DMS 273 (cell line): ENCODE measurements at regions not wholly inside any gene's neighbourhood (a gene's known extent, or its start where the extent isn't known, plus 50 kb on each side); places are given as distances from the start of the nearest gene placed in this dataset.
"Not testable (repeated sequence)": the region's sequence is repeated elsewhere in the genome, so short reads cannot be mapped to it uniquely, and the experiment has no call there.

Experiments
- DNase-seq: peaks from one replicate; lab custom pipeline; 2025; ENCODE audit not compliant: unreplicated experiment; lab: John Stamatoyannopoulos, UW

GRCh38 chr16:59487067-59487466, 753.0 kb upstream of the GOT2 start:
- DNase-seq: no peak

- no peak for DNase-seq
These were observed 750.9 kb upstream of the GOT2 start for GRCh38 chr16:59484833-59485516.

- DNase-seq: no peak
These were observed 744.7 kb upstream of the GOT2 start for GRCh38 chr16:59478838-59479237.

- no peak for DNase-seq
These were observed 736.4 kb upstream of the GOT2 start for GRCh38 chr16:59470556-59470955.

- DNase-seq: peak; percentile 14
These were observed 735.1 kb upstream of the GOT2 start for GRCh38 chr16:59469266-59469665.

- no peak for DNase-seq
These were observed 729.7 kb upstream of the GOT2 start for GRCh38 chr16:59463776-59464175.

GRCh38 chr16:59459806-59460205, 725.7 kb upstream of the GOT2 start:
- DNase-seq: no peak

- DNase-seq: no peak
These were observed 721.4 kb upstream of the GOT2 start for GRCh38 chr16:59455497-59455896.

GRCh38 chr16:59450513-59450912, 716.4 kb upstream of the GOT2 start:
- not testable (repeated sequence) for DNase-seq

- DNase-seq: no peak
These were observed 706.4 kb upstream of the GOT2 start for GRCh38 chr16:59440502-59440901.

- no peak for DNase-seq
These were observed 698.8 kb upstream of the GOT2 start for GRCh38 chr16:59432896-59433295.

- peak; percentile 1 for DNase-seq
These were observed 698.2 kb upstream of the GOT2 start for GRCh38 chr16:59432276-59432675.

- no peak for DNase-seq
These were observed 690.7 kb upstream of the GOT2 start for GRCh38 chr16:59424714-59425273.

- peak; percentile 37 for DNase-seq
These were observed 678.1 kb upstream of the GOT2 start for GRCh38 chr16:59411961-59412841.

GRCh38 chr16:59410451-59410850, 676.3 kb upstream of the GOT2 start:
- no peak for DNase-seq

- DNase-seq: no peak
These were observed 671.7 kb upstream of the GOT2 start for GRCh38 chr16:59405802-59406201.

GRCh38 chr16:59404509-59404908, 670.4 kb upstream of the GOT2 start:
- no peak for DNase-seq

- no peak for DNase-seq
These were observed 666.7 kb upstream of the GOT2 start for GRCh38 chr16:59400830-59401229.

GRCh38 chr16:59397638-59398037, 663.5 kb upstream of the GOT2 start:
- DNase-seq: no peak

- DNase-seq: no peak
These were observed 660.4 kb upstream of the GOT2 start for GRCh38 chr16:59394526-59394925.

GRCh38 chr16:59392911-59393310, 658.8 kb upstream of the GOT2 start:
- no peak for DNase-seq
